ENCODE measurements at regions not wholly inside any gene's neighbourhood (a gene's known extent, or its start where the extent isn't known, plus 50 kb on each side); places are given as distances from the start of the nearest gene placed in this dataset.
"Not testable (repeated sequence)": the region's sequence is repeated elsewhere in the genome, so short reads cannot be mapped to it uniquely, and the experiment has no call there.

GRCh38 chr5:62238584-62238983 is 67.4 kb upstream of the KIF2A start:
- H3K36me3 Mint-ChIP-seq; H3K27me3 ChIP-seq (ENCODE audit: insufficient read depth, low read length, poor library complexity, severe bottlenecking); H3K4me1 ChIP-seq (ENCODE audit: insufficient read depth, low read length); H3K9me3 Mint-ChIP-seq; POLR2A ChIA-PET; DNase-seq; H3K9me3 ChIP-seq (ENCODE audit: low read length); H3K27ac Mint-ChIP-seq; H3K4me3 ChIP-seq (ENCODE audit: low read length); H3K4me1 Mint-ChIP-seq; CTCF ChIA-PET; H3K27me3 Mint-ChIP-seq; H3K36me3 ChIP-seq (ENCODE audit: insufficient read depth, low read length); H3K27ac ChIP-seq (ENCODE audit: low read depth, low read length); H3K4me3 Mint-ChIP-seq: not testable (repeated sequence)

GRCh38 chr5:62240494-62240893 is 65.5 kb upstream of the KIF2A start:
- POLR2A ChIA-PET; H3K4me1 Mint-ChIP-seq; CTCF ChIA-PET; H3K27ac ChIP-seq (ENCODE audit: low read depth, low read length); H3K9me3 Mint-ChIP-seq; H3K36me3 ChIP-seq (ENCODE audit: insufficient read depth, low read length); H3K4me1 ChIP-seq (ENCODE audit: insufficient read depth, low read length); H3K4me3 ChIP-seq (ENCODE audit: low read length); H3K4me3 Mint-ChIP-seq; H3K36me3 Mint-ChIP-seq; DNase-seq; H3K27me3 ChIP-seq (ENCODE audit: insufficient read depth, low read length, poor library complexity, severe bottlenecking); H3K27me3 Mint-ChIP-seq; H3K9me3 ChIP-seq (ENCODE audit: low read length): not testable (repeated sequence)
- H3K27ac Mint-ChIP-seq: peak overlapping the region in 1 of 8 donors; percentile 73

- POLR2A ChIA-PET; H3K9me3 ChIP-seq (ENCODE audit: low read length); H3K4me1 Mint-ChIP-seq; H3K27ac ChIP-seq (ENCODE audit: low read depth, low read length); H3K4me3 Mint-ChIP-seq; H3K36me3 Mint-ChIP-seq; H3K4me1 ChIP-seq (ENCODE audit: insufficient read depth, low read length); CTCF ChIA-PET; H3K4me3 ChIP-seq (ENCODE audit: low read length); H3K9me3 Mint-ChIP-seq; H3K27ac Mint-ChIP-seq; H3K36me3 ChIP-seq (ENCODE audit: insufficient read depth, low read length); H3K27me3 Mint-ChIP-seq; DNase-seq; H3K27me3 ChIP-seq (ENCODE audit: insufficient read depth, low read length, poor library complexity, severe bottlenecking): not testable (repeated sequence)
These were observed 64.0 kb upstream of the KIF2A start for GRCh38 chr5:62242000-62242399.

GRCh38 chr5:62243046-62243445 is 63.0 kb upstream of the KIF2A start:
- H3K27ac Mint-ChIP-seq; POLR2A ChIA-PET; H3K27ac ChIP-seq (ENCODE audit: low read depth, low read length); H3K4me3 Mint-ChIP-seq; H3K36me3 Mint-ChIP-seq; DNase-seq; H3K27me3 Mint-ChIP-seq; CTCF ChIA-PET; H3K36me3 ChIP-seq (ENCODE audit: insufficient read depth, low read length); H3K9me3 Mint-ChIP-seq; H3K9me3 ChIP-seq (ENCODE audit: low read length); H3K27me3 ChIP-seq (ENCODE audit: insufficient read depth, low read length, poor library complexity, severe bottlenecking); H3K4me3 ChIP-seq (ENCODE audit: low read length); H3K4me1 Mint-ChIP-seq; H3K4me1 ChIP-seq (ENCODE audit: insufficient read depth, low read length): not testable (repeated sequence)

GRCh38 chr5:62248192-62248591 is 57.8 kb upstream of the KIF2A start:
- H3K4me1 Mint-ChIP-seq; H3K27ac ChIP-seq (ENCODE audit: low read depth, low read length); DNase-seq; H3K9me3 ChIP-seq (ENCODE audit: low read length); H3K27me3 ChIP-seq (ENCODE audit: insufficient read depth, low read length, poor library complexity, severe bottlenecking); H3K36me3 ChIP-seq (ENCODE audit: insufficient read depth, low read length); H3K4me3 ChIP-seq (ENCODE audit: low read length); H3K9me3 Mint-ChIP-seq; POLR2A ChIA-PET; CTCF ChIA-PET; H3K4me1 ChIP-seq (ENCODE audit: insufficient read depth, low read length); H3K27me3 Mint-ChIP-seq; H3K4me3 Mint-ChIP-seq; H3K36me3 Mint-ChIP-seq: not testable (repeated sequence)
- peak overlapping the region in 2 of 8 donors; percentile 46 to 52 for H3K27ac Mint-ChIP-seq

- H3K27ac ChIP-seq (ENCODE audit: low read depth, low read length); POLR2A ChIA-PET: not testable (repeated sequence)
- peaks cover 0 to 16% (median 1%) of the 10 kb centered on the region in 3 donors for H3K36me3 Mint-ChIP-seq
These were observed 55.9 kb upstream of the KIF2A start for GRCh38 chr5:62250085-62250484.

GRCh38 chr5:62250919-62251318 is 55.1 kb upstream of the KIF2A start:
- H3K4me3 ChIP-seq (ENCODE audit: low read length); H3K9me3 ChIP-seq (ENCODE audit: low read length); H3K27ac Mint-ChIP-seq; H3K9me3 Mint-ChIP-seq; H3K36me3 ChIP-seq (ENCODE audit: insufficient read depth, low read length); CTCF ChIA-PET; DNase-seq; H3K27me3 ChIP-seq (ENCODE audit: insufficient read depth, low read length, poor library complexity, severe bottlenecking); H3K4me3 Mint-ChIP-seq; POLR2A ChIA-PET; H3K27ac ChIP-seq (ENCODE audit: low read depth, low read length); H3K27me3 Mint-ChIP-seq: not testable (repeated sequence)
- Mint-ChIP-seq H3K4me1 (peaks cover 18 to 28% (median 24%) of the 10 kb centered on the region in 3 donors), H3K36me3 (peaks cover 0 to 16% (median 1%) of the 10 kb centered on the region in 3 donors)
- H3K4me1 ChIP-seq (ENCODE audit: insufficient read depth, low read length): peaks cover 13% of the 10 kb centered on the region

More at GRCh38 chr5:62250085-62250484, 55.9 kb upstream of the KIF2A start:
- H3K4me1 Mint-ChIP-seq: peaks cover 14 to 23% (median 16%) of the 10 kb centered on the region in 3 donors
- H3K9me3 Mint-ChIP-seq; H3K27me3 Mint-ChIP-seq; H3K27me3 ChIP-seq (ENCODE audit: insufficient read depth, low read length, poor library complexity, severe bottlenecking); CTCF ChIA-PET; H3K4me3 ChIP-seq (ENCODE audit: low read length); H3K4me3 Mint-ChIP-seq; H3K4me1 ChIP-seq (ENCODE audit: insufficient read depth, low read length); H3K9me3 ChIP-seq (ENCODE audit: low read length); H3K27ac Mint-ChIP-seq; H3K36me3 ChIP-seq (ENCODE audit: insufficient read depth, low read length); DNase-seq: not testable (repeated sequence)

GRCh38 chr5:62252519-62252918 is 53.5 kb upstream of the KIF2A start:
- H3K27ac ChIP-seq (ENCODE audit: low read depth, low read length); H3K27me3 Mint-ChIP-seq; H3K9me3 ChIP-seq (ENCODE audit: low read length); H3K9me3 Mint-ChIP-seq; H3K4me3 Mint-ChIP-seq; DNase-seq; POLR2A ChIA-PET; H3K27me3 ChIP-seq (ENCODE audit: insufficient read depth, low read length, poor library complexity, severe bottlenecking); CTCF ChIA-PET; H3K4me3 ChIP-seq (ENCODE audit: low read length); H3K36me3 ChIP-seq (ENCODE audit: insufficient read depth, low read length): not testable (repeated sequence)
- peaks cover 29 to 40% (median 36%) of the 10 kb centered on the region in 3 donors for H3K4me1 Mint-ChIP-seq
- peak overlapping the region in 2 of 8 donors; percentile 54 to 79 for H3K27ac Mint-ChIP-seq
- H3K36me3 Mint-ChIP-seq: peaks cover 0 to 16% (median 1%) of the 10 kb centered on the region in 3 donors
- H3K4me1 ChIP-seq (ENCODE audit: insufficient read depth, low read length): peaks cover 22% of the 10 kb centered on the region

GRCh38 chr5:62255551-62255950 is 50.5 kb upstream of the KIF2A start:
- H3K9me3 ChIP-seq (ENCODE audit: low read length); H3K36me3 ChIP-seq (ENCODE audit: insufficient read depth, low read length); POLR2A ChIA-PET; H3K27ac ChIP-seq (ENCODE audit: low read depth, low read length); H3K4me3 ChIP-seq (ENCODE audit: low read length); H3K27me3 ChIP-seq (ENCODE audit: insufficient read depth, low read length, poor library complexity, severe bottlenecking); H3K27me3 Mint-ChIP-seq; H3K9me3 Mint-ChIP-seq; DNase-seq: not testable (repeated sequence)
- peaks cover 0 to 16% (median 0%) of the 10 kb centered on the region in 3 donors for H3K36me3 Mint-ChIP-seq
- H3K27ac Mint-ChIP-seq: peak overlapping the region; percentile 79 to 98 (median 93)
- peaks cover 41 to 62% (median 60%) of the 10 kb centered on the region in 3 donors for H3K4me1 Mint-ChIP-seq
- peaks cover 42% of the 10 kb centered on the region for H3K4me1 ChIP-seq (ENCODE audit: insufficient read depth, low read length)
- H3K4me3 Mint-ChIP-seq: peak overlapping the region in 3 of 7 donors; percentile 13 to 80 (median 15)
- CTCF ChIA-PET: interaction anchor here (1.1 kb wide), 2 partner anchors 32 to 37 kb away, joined by 3 read pairs; no protein-coding TSS in a partner anchor
